HEK293T (cell line): ENCODE measurements at regions not wholly inside any gene's neighbourhood (a gene's known extent, or its start where the extent isn't known, plus 50 kb on each side); places are given as distances from the start of the nearest gene placed in this dataset.
A peak's percentile ranks its signal among the peaks of the same experiment; 100 is the strongest.

Experiments
- CTCF ChIA-PET: fragments of 350-600 bp; formaldehyde crosslinking; extraction: SDS; loops from one replicate; lab custom pipeline; 2021; ENCODE audit warnings: antibody characterized with exemption, inconsistent platforms; lab: Yijun Ruan, JAX
- POLR2A ChIA-PET: fragments of 350-600 bp; formaldehyde crosslinking; extraction: SDS; loops from one replicate; lab custom pipeline; 2020; ENCODE audit warnings: antibody characterized with exemption, inconsistent platforms; lab: Yijun Ruan, JAX
- DNase-seq: peaks from one replicate; pipeline ENCODE4 v3.0.0; 2012; ENCODE audit warnings: mixed read lengths; ENCODE audit errors: extremely low spot score
- ARNT ChIP-seq: fragments of 450-650 bp; IDR thresholded peaks from 2 replicates; pipeline ENCODE4 v1.6.1; 2017; ENCODE audit warnings: mild to moderate bottlenecking
- BHLHE40 ChIP-seq: fragments of 450-650 bp; IDR thresholded peaks from 2 replicates; pipeline ENCODE4 v1.6.1; 2016; ENCODE audit warnings: mild to moderate bottlenecking, moderate library complexity, borderline replicate concordance
- CTBP1 ChIP-seq: fragments of 450-650 bp; IDR thresholded peaks from 2 replicates; pipeline ENCODE4 v1.6.1; 2016; ENCODE audit warnings: borderline replicate concordance
- ELF4 ChIP-seq: fragments of 450-650 bp; IDR thresholded peaks from 2 replicates; pipeline ENCODE4 v1.6.1; 2017; ENCODE audit warnings: antibody characterized with exemption
- FOXA1 ChIP-seq: fragments of 450-650 bp; IDR thresholded peaks from 2 replicates; pipeline ENCODE4 v1.6.1; 2016; ENCODE audit warnings: mild to moderate bottlenecking
- FOXK2 ChIP-seq: fragments of 450-650 bp; IDR thresholded peaks from 2 replicates; pipeline ENCODE4 v1.6.1; 2016; ENCODE audit warnings: mild to moderate bottlenecking
- FOXM1 ChIP-seq: fragments of 450-650 bp; IDR thresholded peaks from 2 replicates; pipeline ENCODE4 v1.6.1; 2017; ENCODE audit warnings: mild to moderate bottlenecking, borderline replicate concordance
- HDGF ChIP-seq: fragments of 450-650 bp; IDR thresholded peaks from 2 replicates; pipeline ENCODE4 v1.6.1; 2017; ENCODE audit warnings: antibody characterized with exemption, borderline replicate concordance
- L3MBTL2 ChIP-seq: fragments of 450-650 bp; conservative IDR thresholded peaks from 2 replicates; pipeline ENCODE4 v1.6.1; 2016; ENCODE audit warnings: mild to moderate bottlenecking
- LEF1 ChIP-seq: fragments of 450-650 bp; IDR thresholded peaks from 2 replicates; pipeline ENCODE4 v1.6.1; 2017; ENCODE audit warnings: mild to moderate bottlenecking, borderline replicate concordance
- NFRKB ChIP-seq: fragments of 450-650 bp; IDR thresholded peaks from 2 replicates; pipeline ENCODE4 v1.6.1; 2016; ENCODE audit warnings: mild to moderate bottlenecking, moderate library complexity
- SP1 ChIP-seq: fragments of 450-650 bp; IDR thresholded peaks from 2 replicates; pipeline ENCODE4 v1.6.1; 2017
- SUZ12 ChIP-seq: fragments of 450-650 bp; IDR thresholded peaks from 2 replicates; pipeline ENCODE4 v1.6.1; 2016; ENCODE audit warnings: mild to moderate bottlenecking
- TARDBP ChIP-seq: fragments of 450-650 bp; IDR thresholded peaks from 2 replicates; pipeline ENCODE4 v1.6.1; 2016
- ZNF384 ChIP-seq: fragments of 450-650 bp; IDR thresholded peaks from 2 replicates; pipeline ENCODE4 v1.6.1; 2016
- TF ChIP-seq, protein P1 (sequence below): fragments of 450-650 bp; IDR thresholded peaks from 2 replicates; pipeline ENCODE4 v1.6.1; 2016

DNA sequence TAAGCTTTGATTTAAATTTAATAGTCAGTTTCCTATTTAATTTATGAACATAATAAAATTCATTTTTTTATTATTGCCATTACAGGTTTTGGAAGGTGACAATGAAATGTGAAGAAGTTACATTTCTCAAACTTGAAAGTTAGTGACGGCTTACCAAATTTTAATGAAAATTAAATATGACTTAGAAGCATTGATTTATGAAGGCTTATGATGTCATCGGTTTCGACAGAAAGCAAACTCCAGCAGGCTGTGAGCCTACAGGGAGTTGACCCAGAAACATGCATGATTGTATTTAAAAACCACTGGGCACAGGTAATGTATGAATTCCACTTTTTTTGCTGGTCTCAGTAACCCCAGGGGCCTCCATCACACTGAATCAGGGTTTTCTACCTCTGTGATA lies 157.1 kb downstream of the FHIP1A start:
- ChIA-PET POLR2A (no interaction called here), CTCF (interaction anchor here (0.9 kb wide), 1 partner anchor 35 kb away, joined by 3 read pairs; no protein-coding TSS in a partner anchor)
- TF ChIP-seq ZNF384 = no peak
- no peak for TF ChIP-seq SP1
- no peak for TF ChIP-seq ARNT
- TF ChIP-seq CTBP1 = no peak
- TF ChIP-seq, protein P1, sequence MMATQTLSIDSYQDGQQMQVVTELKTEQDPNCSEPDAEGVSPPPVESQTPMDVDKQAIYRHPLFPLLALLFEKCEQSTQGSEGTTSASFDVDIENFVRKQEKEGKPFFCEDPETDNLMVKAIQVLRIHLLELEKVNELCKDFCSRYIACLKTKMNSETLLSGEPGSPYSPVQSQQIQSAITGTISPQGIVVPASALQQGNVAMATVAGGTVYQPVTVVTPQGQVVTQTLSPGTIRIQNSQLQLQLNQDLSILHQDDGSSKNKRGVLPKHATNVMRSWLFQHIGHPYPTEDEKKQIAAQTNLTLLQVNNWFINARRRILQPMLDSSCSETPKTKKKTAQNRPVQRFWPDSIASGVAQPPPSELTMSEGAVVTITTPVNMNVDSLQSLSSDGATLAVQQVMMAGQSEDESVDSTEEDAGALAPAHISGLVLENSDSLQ = peak; percentile 34
- no peak for TF ChIP-seq FOXA1
- DNase-seq = no peak

DNA sequence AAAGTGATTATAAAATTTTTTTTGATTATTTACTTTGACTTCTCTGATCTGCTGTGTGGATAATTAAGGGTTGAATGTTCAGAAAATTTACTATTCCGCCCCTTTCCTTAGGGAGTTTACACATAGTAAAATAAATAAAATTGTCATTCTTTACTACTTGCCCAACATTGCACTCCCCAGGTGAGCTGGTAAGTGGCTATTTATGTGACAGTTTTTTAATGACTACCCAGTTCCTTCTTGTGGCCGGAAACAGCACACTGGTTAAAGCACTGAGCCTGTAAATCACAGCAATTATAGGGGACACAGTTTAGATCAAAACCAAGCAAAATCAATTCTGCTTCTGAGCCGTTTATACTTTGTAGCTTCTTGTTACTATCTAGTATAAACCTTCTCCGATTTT lies 158.1 kb downstream of the FHIP1A start:
- POLR2A ChIA-PET = no interaction called here
- CTCF ChIA-PET = no interaction called here
- peak; percentile 22 for DNase-seq
- TF ChIP-seq ELF4 (no peak), CTBP1 (peak; percentile 27; the same call in 1 of the 2 replicates)
- TF ChIP-seq, protein P1 = peak; percentile 82

DNA sequence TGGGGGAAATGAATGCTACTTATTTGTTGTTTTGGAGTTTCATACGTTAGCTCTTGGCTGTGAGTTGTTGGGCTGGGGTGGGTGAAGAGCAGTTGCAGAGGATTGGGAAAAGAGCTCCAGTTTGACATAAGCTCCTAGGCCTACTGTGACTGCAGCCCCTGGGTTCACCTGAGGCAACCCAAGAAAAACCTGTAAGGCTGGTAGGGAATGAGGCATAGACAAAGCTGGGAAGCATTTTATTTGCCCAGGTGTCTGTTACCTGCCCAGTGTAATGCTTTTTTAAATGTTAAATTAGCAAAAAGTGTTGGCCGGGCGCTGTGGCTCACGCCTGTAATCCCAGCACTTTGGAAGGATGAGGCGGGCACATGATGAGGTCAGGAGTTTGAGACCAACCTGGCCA lies 160.0 kb downstream of the FHIP1A start:
- POLR2A ChIA-PET = interaction anchor here (0.6 kb wide), 1 partner anchor 29 kb away, joined by 3 read pairs; no protein-coding TSS in a partner anchor
- no peak for DNase-seq
- CTCF ChIA-PET = no interaction called here
- no peak for TF ChIP-seq FOXA1
- no peak for TF ChIP-seq ELF4
- no peak for TF ChIP-seq CTBP1
- no peak for TF ChIP-seq HDGF
- TF ChIP-seq TARDBP = no peak
- TF ChIP-seq SUZ12 = no peak
- TF ChIP-seq FOXK2 = no peak
- TF ChIP-seq L3MBTL2 = no peak

DNA sequence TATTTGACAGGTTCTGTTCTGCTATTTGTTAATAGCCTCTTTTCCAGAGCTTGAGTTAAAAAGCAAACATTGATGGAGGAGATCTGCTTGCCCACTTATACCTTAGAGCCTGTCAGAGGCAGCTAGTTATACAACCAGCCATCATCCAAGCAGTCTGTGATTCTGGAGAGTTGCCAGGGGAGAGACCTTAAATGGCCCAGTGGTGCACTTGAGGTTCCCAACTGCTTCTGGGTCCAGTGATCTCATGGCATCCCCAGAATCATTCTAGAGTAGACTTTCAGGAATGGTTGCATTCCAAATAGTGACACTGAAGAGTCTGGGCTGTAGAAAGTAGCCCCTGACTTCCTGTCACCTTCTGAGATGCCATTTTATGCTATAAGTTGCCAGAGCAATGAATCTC lies 160.7 kb downstream of the FHIP1A start:
- CTCF ChIA-PET = no interaction called here
- POLR2A ChIA-PET = no interaction called here
- no peak for TF ChIP-seq FOXM1
- no peak for TF ChIP-seq BHLHE40
- no peak for TF ChIP-seq L3MBTL2
- no peak for TF ChIP-seq SUZ12
- TF ChIP-seq SP1 = no peak
- TF ChIP-seq ELF4 = no peak
- TF ChIP-seq HDGF = no peak
- TF ChIP-seq ZNF384 = no peak
- no peak for TF ChIP-seq FOXK2
- no peak for TF ChIP-seq LEF1
- no peak for TF ChIP-seq CTBP1
- no peak for TF ChIP-seq ARNT
- TF ChIP-seq, protein P1 = no peak
- no peak for TF ChIP-seq FOXA1
- no peak for TF ChIP-seq NFRKB
- TF ChIP-seq TARDBP = no peak
- DNase-seq = no peak

DNA sequence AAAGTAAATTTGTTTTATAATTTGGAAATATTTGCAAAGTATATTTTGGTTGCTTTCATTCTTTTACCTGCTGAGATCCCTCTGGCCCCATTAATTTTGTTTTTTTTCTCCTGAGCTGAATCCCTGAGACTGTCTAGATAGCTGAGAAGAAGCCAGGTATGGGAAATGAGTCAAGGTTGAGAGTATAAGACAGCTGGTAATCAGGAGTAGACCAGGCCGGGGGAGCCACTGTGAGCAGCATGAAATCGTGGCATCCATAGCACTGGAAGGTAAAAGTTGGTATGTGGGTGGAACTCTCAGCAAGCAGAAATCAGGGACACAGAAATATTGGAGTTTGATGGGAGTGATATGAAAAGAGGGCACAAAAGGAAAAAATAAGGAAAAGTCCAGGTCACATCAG lies 164.5 kb downstream of the FHIP1A start:
- ChIA-PET CTCF (no interaction called here), POLR2A (no interaction called here)
- no peak for DNase-seq
- TF ChIP-seq LEF1 (no peak), BHLHE40 (no peak), ELF4 (no peak)

DNA sequence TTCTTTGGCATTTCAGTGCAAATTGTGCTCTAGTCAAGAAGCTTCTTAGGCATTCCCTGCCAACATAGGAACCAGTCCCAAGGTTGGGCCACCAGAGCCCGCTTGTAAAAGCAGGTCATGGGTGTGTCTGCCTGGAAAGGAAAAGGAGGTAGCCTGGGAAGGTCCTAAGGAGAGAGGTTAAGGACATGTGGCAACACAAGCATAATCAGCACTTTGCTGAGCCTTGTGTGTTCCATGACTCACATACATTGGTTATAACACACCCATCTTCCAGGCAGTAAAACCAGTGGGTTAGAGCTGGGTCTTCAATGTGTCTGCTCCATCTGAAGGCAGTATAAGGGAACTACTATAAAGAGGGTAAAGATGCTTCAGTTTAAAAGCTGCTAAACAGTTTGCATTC lies 165.0 kb downstream of the FHIP1A start:
- CTCF ChIA-PET = no interaction called here
- DNase-seq = no peak
- POLR2A ChIA-PET = no interaction called here
- TF ChIP-seq ARNT (no peak), LEF1 (no peak), SP1 (no peak), BHLHE40 (no peak), FOXM1 (no peak), NFRKB (no peak), FOXK2 (no peak), SUZ12 (no peak)
- TF ChIP-seq, protein P1 = no peak

DNA sequence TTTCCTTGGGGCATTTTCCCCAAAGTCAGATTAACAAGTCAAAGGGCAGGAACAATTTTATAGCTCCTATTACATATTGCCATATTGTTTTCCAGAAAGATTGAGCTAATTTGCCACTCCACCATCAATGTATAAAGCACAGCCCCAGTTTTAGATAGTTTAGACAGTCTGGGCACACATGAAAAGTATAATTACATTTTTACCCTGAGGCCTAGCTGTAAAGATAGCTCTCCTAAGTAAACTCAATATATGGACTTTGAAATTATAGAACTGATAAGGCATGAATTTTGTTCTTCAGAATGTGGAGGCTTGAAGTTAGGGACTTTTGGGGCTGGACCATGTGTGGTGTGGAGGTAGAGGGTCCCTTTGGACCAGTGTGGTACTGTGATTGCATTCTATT lies 166.0 kb downstream of the FHIP1A start:
- CTCF ChIA-PET = no interaction called here
- no peak for TF ChIP-seq TARDBP
- no peak for TF ChIP-seq HDGF
- no peak for TF ChIP-seq ZNF384
- TF ChIP-seq SUZ12 = no peak
- TF ChIP-seq, protein P1 = no peak
- no peak for TF ChIP-seq ARNT
- TF ChIP-seq LEF1 = no peak
- no peak for TF ChIP-seq SP1
- POLR2A ChIA-PET = no interaction called here
- DNase-seq = no peak
